Fibroblast of peridontal ligament (primary cell): ENCODE measurements at regions not wholly inside any gene's neighbourhood (a gene's known extent, or its start where the extent isn't known, plus 50 kb on each side); places are given as distances from the start of the nearest gene placed in this dataset.

Source experiments
- DNase-seq: peaks from one replicate; pipeline ENCODE4 v3.0.0-alpha.2; 2010; ENCODE audit errors: extremely low read depth

- DNase-seq = no peak
Observed at GRCh38 chr6:112799889-112800288, 452.8 kb downstream of the RFPL4B start.

DNA sequence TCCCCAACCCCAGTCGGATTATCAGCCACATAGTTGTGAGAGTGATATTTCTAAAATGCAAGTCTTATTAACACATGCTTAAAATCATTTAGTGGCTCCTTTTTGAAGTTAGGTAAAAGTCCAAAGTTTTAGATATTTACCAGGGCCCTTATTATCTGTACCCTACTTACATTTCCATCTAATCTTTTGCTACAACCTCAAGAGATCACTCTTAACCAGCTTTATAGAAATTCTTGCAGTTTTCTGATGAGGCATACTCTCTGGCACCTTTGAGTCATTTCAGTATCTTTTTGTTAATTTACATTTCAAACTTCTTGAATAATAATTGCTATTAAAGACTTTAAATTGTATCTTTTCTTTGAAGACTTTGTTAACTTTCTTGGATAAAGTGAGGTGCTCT, 453.3 kb downstream of the RFPL4B start:
- DNase-seq = no peak

DNA sequence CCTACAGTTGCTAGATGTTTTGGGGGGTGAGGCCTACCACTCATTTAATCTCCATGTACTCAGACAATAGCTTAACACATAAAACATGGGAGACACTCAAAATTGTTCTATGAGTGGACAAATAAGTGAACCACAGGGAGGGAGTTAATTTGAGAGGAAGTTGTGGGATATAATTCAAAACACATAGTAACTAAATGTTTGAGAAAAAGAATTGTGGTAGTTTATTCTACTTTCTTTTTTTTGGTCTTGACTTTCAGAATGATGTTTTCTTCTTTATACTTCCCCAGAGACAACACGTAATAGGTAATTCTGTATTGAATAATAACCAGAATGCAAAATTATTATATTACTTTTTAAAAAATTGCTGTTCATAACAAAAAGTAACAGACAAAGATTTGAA, 453.8 kb downstream of the RFPL4B start:
- peak; percentile 53 for DNase-seq

GRCh38 chr6:112801468-112802080, 454.4 kb downstream of the RFPL4B start:
- peak; percentile 27 for DNase-seq

- peak; percentile 98 for DNase-seq
Observed at GRCh38 chr6:112802144-112802543, 455.0 kb downstream of the RFPL4B start.

- DNase-seq = no peak
Observed at GRCh38 chr6:112804638-112805330, 457.7 kb downstream of the RFPL4B start.

- DNase-seq = peak; percentile 91
Observed at GRCh38 chr6:112806163-112806865, 459.2 kb downstream of the RFPL4B start.

- no peak for DNase-seq
Observed at GRCh38 chr6:112821476-112821875, 474.3 kb downstream of the RFPL4B start.

DNA sequence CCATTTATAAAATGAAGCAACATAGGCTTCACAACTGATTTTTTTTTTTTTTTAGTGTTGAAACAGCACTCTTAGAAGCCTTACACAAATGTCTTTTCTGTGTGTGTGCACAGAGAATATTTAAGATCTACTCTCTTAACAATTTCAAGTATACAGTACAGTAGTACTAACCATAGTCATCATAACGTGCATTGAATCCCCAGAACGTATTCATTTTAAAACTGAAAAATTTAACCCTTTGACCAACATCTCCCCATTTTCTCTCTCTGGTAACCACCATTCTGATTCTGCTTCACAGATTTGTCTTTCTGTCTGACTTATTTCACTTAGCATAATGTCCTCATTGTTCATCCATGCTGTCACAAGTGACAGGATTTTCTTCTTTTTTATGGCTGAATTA, 475.6 kb downstream of the RFPL4B start:
- DNase-seq = no peak

DNA sequence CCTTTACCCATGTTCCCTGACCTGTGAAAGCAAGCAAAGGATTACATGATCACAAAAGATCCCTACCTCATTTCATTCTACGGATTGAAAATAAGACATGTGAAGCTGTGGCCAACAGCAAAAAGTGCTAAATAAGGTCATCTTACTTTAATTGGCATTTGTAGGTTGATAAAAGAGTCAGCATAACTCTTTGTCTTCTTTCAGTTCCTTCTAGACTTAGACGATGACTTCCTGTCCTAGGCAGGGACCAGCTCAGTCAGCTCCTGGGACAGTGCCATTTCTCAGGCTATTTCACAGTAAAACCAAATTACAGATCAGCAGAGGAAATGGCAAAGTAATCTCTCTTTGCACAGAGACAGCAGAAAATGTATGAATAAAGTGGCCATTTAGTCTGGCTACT, 480.7 kb downstream of the RFPL4B start:
- peak; percentile 45 for DNase-seq

DNA sequence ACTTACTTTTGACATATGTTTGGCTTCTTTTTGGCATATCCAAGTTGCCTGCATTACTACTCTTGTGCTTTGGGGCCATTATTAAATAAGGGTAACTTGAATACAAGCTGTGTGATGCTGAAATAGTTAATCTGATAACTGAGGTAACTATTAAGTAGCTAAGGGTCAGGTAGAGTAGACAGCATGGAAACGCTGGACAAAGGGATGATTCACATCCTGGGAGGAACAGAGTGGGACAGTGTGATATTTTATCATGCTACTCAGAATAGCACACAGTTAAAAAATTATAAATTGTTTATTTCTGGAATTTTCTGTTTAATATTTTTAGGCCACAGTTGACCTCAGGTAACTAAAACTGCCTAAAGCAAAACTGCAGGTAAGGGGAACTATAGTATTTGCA, 483.9 kb downstream of the RFPL4B start:
- no peak for DNase-seq

- peak; percentile 69 for DNase-seq
Observed at GRCh38 chr6:112833581-112834131, 486.5 kb downstream of the RFPL4B start.

GRCh38 chr6:112835078-112835477, 487.9 kb downstream of the RFPL4B start:
- no peak for DNase-seq

DNA sequence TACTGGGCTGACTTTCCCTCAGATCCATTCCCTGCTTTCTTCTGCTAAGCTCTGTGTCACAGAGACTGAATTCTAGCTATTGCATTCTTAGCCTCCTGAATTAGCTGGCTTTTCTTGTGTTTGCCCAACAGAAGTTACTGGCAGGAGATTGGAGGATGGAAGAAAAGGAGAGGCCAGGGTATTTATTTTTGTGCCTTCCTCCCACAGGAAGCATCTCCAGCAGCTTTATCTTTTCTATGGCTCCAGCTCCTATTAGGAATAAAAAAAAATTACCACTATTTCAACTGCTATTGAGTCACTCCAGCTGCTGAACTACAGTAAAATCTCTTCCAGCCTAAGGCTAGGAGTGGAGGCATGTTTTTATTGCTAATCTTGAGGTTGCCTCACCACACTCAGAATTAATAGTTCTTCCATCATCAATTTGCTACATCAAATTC, 492.4 kb downstream of the RFPL4B start:
- DNase-seq = peak; percentile 57

GRCh38 chr6:112841553-112842329, 494.6 kb downstream of the RFPL4B start:
- no peak for DNase-seq

DNA sequence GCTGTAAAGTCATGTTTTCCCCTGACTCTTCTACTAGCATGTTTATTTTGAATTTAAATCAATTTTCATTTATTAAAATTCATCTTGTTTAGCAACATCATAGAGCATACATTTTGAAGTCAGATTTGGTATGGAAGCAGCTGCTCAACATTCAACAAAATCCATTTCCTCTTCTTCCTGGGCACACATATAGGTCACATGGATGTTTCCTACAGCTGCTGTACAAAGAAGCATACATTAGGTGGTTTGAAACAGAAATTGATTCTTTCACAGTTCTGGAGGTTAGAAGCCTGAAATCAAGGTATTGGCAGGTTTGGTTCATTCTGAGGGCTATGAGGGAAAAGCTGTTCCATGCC, 495.2 kb downstream of the RFPL4B start:
- no peak for DNase-seq

- no peak for DNase-seq
Observed at GRCh38 chr6:112846681-112847080, 499.6 kb downstream of the RFPL4B start.

- DNase-seq = no peak
Observed at GRCh38 chr6:112851146-112851545, 504.0 kb downstream of the RFPL4B start.

DNA sequence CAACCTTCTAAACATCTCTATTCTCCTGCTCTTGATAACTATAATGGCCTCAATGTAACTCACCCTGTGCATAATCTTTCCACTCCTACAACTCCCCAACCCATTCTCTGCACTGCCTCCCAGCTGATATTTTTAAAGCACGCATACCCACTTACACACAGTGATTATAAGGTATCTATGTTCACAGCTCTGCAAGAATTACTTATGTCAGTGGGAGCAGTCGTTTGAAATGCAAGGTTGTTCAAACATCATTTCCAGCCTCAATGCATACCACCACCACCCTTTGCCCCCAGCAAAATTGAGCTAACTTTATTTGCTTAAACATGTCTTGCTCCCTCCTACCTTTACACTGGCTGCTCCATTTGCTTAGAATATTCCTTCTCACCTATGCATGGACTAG, 506.0 kb downstream of the RFPL4B start:
- no peak for DNase-seq

DNA sequence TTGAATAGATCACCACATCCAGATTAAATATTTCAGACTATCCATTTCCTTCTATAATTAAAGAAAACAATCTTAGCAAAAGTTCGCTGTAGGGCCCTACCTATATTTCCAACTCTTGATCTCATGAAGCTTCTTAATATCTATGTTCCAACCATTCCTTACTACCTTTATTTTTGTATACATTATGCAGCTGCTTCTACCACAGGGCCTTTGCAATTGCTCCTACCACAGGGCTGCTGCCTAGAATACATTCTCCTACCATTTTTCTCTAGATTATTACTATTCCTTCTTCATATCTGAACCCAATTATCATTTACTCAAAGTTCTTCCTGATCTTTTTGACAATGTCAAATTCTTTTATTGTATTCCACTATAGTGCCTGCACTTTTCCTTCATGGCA, 516.6 kb downstream of the RFPL4B start:
- no peak for DNase-seq

GRCh38 chr6:112865131-112865530, 518.0 kb downstream of the RFPL4B start:
- no peak for DNase-seq

GRCh38 chr6:112874881-112875280, 527.8 kb downstream of the RFPL4B start:
- DNase-seq = no peak
